PC-3 (cell line): ENCODE measurements at regions not wholly inside any gene's neighbourhood (a gene's known extent, or its start where the extent isn't known, plus 50 kb on each side); places are given as distances from the start of the nearest gene placed in this dataset.

Experiments
- CTCF ChIP-seq: fragments of 300-600 bp; sonication (generic); conservative IDR thresholded peaks from 2 replicates; pipeline ENCODE4 v1.5.1; 2017; ENCODE audit warnings: antibody characterized with exemption, low read depth, mild to moderate bottlenecking, low read length
- EZH2 ChIP-seq: fragments of 300-600 bp; sonication (generic); IDR thresholded peaks from one replicate; pipeline ENCODE4 v1.6.1; 2017; ENCODE audit warnings: antibody characterized with exemption, mild to moderate bottlenecking, low read length; ENCODE audit not compliant: unreplicated experiment

GRCh38 chr9:88651682-88652633 is 117.0 kb downstream of the NXNL2 start:
- TF ChIP-seq EZH2: no peak
- no peak for TF ChIP-seq CTCF
